ENCODE measurements at regions not wholly inside any gene's neighbourhood (a gene's known extent, or its start where the extent isn't known, plus 50 kb on each side); places are given as distances from the start of the nearest gene placed in this dataset.

DNA sequence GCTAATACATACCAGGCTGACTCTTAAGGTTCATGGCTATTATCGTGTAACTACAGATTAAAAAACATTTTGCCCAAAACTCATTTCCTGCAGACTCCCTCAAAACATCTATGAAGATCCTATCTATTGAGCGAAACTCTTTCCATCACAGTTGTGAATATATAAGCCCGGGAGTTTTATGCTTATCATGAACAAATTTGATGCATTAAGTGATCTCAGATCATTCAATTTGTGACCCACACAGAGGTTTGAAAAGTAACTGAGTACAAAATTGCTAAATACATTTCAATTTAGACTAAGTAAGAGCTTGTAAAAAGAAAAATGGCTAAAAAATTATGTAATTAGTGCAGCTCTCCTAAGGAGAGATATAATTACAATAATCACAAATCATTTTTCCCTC, 1228.8 kb upstream of the TENM4 start:
- TF ChIP-seq, protein P1, sequence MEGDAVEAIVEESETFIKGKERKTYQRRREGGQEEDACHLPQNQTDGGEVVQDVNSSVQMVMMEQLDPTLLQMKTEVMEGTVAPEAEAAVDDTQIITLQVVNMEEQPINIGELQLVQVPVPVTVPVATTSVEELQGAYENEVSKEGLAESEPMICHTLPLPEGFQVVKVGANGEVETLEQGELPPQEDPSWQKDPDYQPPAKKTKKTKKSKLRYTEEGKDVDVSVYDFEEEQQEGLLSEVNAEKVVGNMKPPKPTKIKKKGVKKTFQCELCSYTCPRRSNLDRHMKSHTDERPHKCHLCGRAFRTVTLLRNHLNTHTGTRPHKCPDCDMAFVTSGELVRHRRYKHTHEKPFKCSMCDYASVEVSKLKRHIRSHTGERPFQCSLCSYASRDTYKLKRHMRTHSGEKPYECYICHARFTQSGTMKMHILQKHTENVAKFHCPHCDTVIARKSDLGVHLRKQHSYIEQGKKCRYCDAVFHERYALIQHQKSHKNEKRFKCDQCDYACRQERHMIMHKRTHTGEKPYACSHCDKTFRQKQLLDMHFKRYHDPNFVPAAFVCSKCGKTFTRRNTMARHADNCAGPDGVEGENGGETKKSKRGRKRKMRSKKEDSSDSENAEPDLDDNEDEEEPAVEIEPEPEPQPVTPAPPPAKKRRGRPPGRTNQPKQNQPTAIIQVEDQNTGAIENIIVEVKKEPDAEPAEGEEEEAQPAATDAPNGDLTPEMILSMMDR (conservative IDR thresholded peaks at IDR 0.05), result no peak

More for the DNA sequence above, 1228.8 kb upstream of the TENM4 start:
- no peak overlapping the region for H4K5ac ChIP-seq (ENCODE audit: insufficient read length, low read depth, low read length)
- no peak overlapping the region for H3K56ac ChIP-seq (ENCODE audit: insufficient read length, low read depth, low read length)
- H3K14ac ChIP-seq (ENCODE audit: insufficient read depth, low read length), result no peak overlapping the region
- H3K4me3 Mint-ChIP-seq, result no peak overlapping the region
- H3K9me3 Mint-ChIP-seq, result no peaks in the 10 kb centered on the region; a peak in 1 of 5 replicates
- H2BK120ac ChIP-seq (ENCODE audit: low read depth, low read length, poor library complexity, severe bottlenecking), result no peak overlapping the region
- no peaks in the 10 kb centered on the region; the same call in 1 of the 2 replicates for H3K4me1 ChIP-seq (ENCODE audit: insufficient read depth, low read length)
- no peak overlapping the region for H2BK5ac ChIP-seq (ENCODE audit: insufficient read length, low read length)
- no peak overlapping the region for H3K4me2 ChIP-seq (ENCODE audit: insufficient read depth, insufficient read length, low read length)
- peaks cover 8 to 11% of the 10 kb centered on the region in 2 experiments for H3K4me1 Mint-ChIP-seq
- H3K79me2 ChIP-seq (ENCODE audit: insufficient read depth, low read length), result no peaks in the 10 kb centered on the region
- no CpG with 5 or more reads among the region's 3 CpGs for WGBS (ENCODE audit: extremely low coverage, insufficient read length, low lambda C conversion rate)
- H4K8ac ChIP-seq (replicated peaks; ENCODE audit: insufficient read length, low read depth, low read length), result no peak overlapping the region
- H2BK20ac ChIP-seq (ENCODE audit: low read depth, low read length, poor library complexity, severe bottlenecking), result no peak overlapping the region
- no peaks in the 10 kb centered on the region for H3K36me3 Mint-ChIP-seq (ENCODE audit: insufficient read depth in 1 of 3, low read depth in 3 of 3)
- no peaks in the 10 kb centered on the region for H3K23me2 ChIP-seq (ENCODE audit: insufficient read length, low read depth, low read length, poor library complexity, severe bottlenecking)
- H3K23ac ChIP-seq (ENCODE audit: insufficient read length, low read depth, low read length), result no peak overlapping the region
- no peak overlapping the region for H2BK15ac ChIP-seq (ENCODE audit: low read depth, low read length)
- H3K4ac ChIP-seq (ENCODE audit: low read depth, low read length), result no peak overlapping the region
- no peak overlapping the region for H3K27ac ChIP-seq (ENCODE audit: insufficient read length, low read depth, low read length)
- no peak overlapping the region for H3K18ac ChIP-seq (ENCODE audit: insufficient read length, low read depth, low read length)
- no peak overlapping the region for H4K91ac ChIP-seq (ENCODE audit: insufficient read length, low read depth, low read length)
- H3K79me1 ChIP-seq (ENCODE audit: insufficient read depth, low read depth, low read length, poor library complexity, severe bottlenecking), result no peaks in the 10 kb centered on the region
- no peak overlapping the region for H3K27ac Mint-ChIP-seq
- no peaks in the 10 kb centered on the region for H3K27me3 Mint-ChIP-seq (ENCODE audit: low read depth)
- no peaks in the 10 kb centered on the region for H3K27me3 ChIP-seq (ENCODE audit: insufficient read depth, low read length)
- H3K9ac ChIP-seq (ENCODE audit: extremely low read depth, insufficient read length, low read length), result no peak overlapping the region
- H2AFZ ChIP-seq (ENCODE audit: low read length), result no peak overlapping the region
- H2AK5ac ChIP-seq (ENCODE audit: insufficient read length, low read length), result no peak overlapping the region
- H3T11ph ChIP-seq (ENCODE audit: low read length), result no peak overlapping the region
- no peak overlapping the region for H2BK12ac ChIP-seq (ENCODE audit: insufficient read length, low read depth, low read length)
- DNase-seq, result no peak
- H4K20me1 ChIP-seq (ENCODE audit: control insufficient read depth, insufficient read depth, insufficient read length), result no peaks in the 10 kb centered on the region
- no peaks in the 10 kb centered on the region for H3K9me3 ChIP-seq (ENCODE audit: control insufficient read depth, low read depth, low read length)

All from H9 (cell line).